SK-N-SH (cell line): ENCODE measurements at regions not wholly inside any gene's neighbourhood (a gene's known extent, or its start where the extent isn't known, plus 50 kb on each side); places are given as distances from the start of the nearest gene placed in this dataset.

ENCODE experiments used
- CHD2 ChIP-seq: fragments of 150-350 bp; IDR thresholded peaks from 2 replicates; pipeline ENCODE4 v1.6.1; 2018; ENCODE audit warnings: low read length; ENCODE audit not compliant: partially characterized antibody
- CTCF ChIP-seq: fragments of 200-600 bp; sonication (generic); IDR thresholded peaks from 2 replicates; pipeline ENCODE4 v1.6.1; 2017; ENCODE audit warnings: antibody characterized with exemption, mild to moderate bottlenecking, moderate library complexity
- GABPA ChIP-seq: IDR thresholded peaks from 2 replicates; pipeline ENCODE4 v1.4.0; 2012; ENCODE audit warnings: low read depth, mild to moderate bottlenecking
- TAF1 ChIP-seq: IDR thresholded peaks from 2 replicates; pipeline ENCODE4 v1.6.1; 2012; ENCODE audit warnings: low read depth, mild to moderate bottlenecking, low read length, moderate library complexity, borderline replicate concordance
- TEAD4 ChIP-seq: IDR thresholded peaks from 2 replicates; pipeline ENCODE4 v1.4.0; 2012; ENCODE audit warnings: mild to moderate bottlenecking, borderline replicate concordance; ENCODE audit not compliant: insufficient read depth
- YY1 ChIP-seq: IDR thresholded peaks from 2 replicates; pipeline ENCODE4 v1.4.0; 2012; ENCODE audit warnings: low read depth, mild to moderate bottlenecking

DNA sequence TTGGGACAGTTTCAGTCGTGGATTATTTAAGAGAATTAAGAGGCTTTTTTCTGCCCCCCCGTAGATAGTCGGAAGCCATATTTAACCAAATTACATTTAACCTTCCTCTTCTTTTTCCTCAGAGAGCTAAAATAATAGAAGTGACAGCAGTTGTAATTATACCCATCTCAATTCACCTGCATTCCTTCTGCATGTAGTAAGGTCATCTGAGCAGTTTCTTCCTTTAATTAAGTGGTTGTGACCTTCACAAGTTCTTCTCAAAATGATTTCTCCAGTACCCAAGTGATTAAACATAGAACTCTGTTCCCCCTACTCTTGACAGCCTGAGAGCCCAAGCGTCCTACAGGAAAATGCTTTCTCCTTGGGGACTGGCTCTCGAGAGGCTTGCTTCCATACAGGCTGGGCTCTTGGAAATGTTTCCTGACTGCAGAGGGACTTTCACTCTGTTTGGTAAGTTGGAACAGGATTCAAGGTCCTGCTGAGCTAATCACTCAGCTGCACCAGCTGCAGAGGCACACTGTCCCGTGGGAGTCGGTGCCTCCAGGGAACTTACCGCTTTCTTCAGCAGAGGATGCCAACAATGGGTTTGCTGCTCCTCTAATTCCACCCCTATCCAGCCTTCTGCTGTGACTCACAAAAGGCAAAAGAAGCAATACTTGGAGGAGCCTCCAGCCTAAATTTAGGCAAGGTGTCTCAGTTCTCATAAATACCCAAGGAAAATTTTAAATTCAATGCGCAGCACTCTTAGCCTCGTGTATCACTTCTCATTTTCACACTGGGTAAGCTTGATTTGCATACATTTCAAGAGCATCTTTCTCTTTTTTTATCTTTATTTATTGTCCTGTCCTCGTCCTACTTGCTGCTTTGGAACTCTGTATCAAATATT, 414.9 kb downstream of the KIF16B start:
- TF ChIP-seq CTCF (no peak), TAF1 (no peak), TEAD4 (no peak), GABPA (no peak), YY1 (no peak), CHD2 (no peak)
